ENCODE measurements at regions not wholly inside any gene's neighbourhood (a gene's known extent, or its start where the extent isn't known, plus 50 kb on each side); places are given as distances from the start of the nearest gene placed in this dataset.

GRCh38 chr14:54310151-54310850 is 86.5 kb upstream of the CDKN3 start:
- no peak for DNase-seq (ENCODE audit: low read depth)
- in situ Hi-C loops (cut with HindIII; ENCODE audit: low pct_unique_long_range_greater_than_20kb, low sequenced_read_pairs) = no loop called here

DNA sequence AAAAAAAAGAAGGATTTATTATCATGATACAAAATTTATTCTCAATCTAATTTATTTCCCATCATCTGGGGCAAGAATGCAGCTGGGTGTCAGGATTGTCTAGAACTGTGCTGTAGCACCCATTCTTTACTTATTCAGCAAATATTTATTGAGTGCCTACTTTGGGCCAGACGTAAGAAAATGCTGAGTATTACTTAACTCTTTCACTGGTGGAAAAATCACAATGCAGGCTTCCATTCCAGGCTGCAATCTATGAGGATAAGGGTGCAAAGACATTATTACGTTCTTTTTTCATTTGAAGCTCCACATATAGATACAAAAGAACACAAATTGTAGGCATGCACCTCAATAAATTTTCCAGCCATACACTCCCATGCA is 86.0 kb upstream of the CDKN3 start:
- DNase-seq (ENCODE audit: low read depth) = no peak
- in situ Hi-C loops (cut with HindIII; ENCODE audit: low pct_unique_long_range_greater_than_20kb, low sequenced_read_pairs) = no loop called here

GRCh38 chr14:54312166-54312801 is 84.5 kb upstream of the CDKN3 start:
- in situ Hi-C loops (cut with HindIII; ENCODE audit: low pct_unique_long_range_greater_than_20kb, low sequenced_read_pairs) = no loop called here
- DNase-seq (ENCODE audit: low read depth) = peak; percentile 40

GRCh38 chr14:54314365-54315104 is 82.3 kb upstream of the CDKN3 start:
- DNase-seq (ENCODE audit: low read depth) = no peak
- in situ Hi-C loops (cut with HindIII; ENCODE audit: low pct_unique_long_range_greater_than_20kb, low sequenced_read_pairs) = no loop called here

DNA sequence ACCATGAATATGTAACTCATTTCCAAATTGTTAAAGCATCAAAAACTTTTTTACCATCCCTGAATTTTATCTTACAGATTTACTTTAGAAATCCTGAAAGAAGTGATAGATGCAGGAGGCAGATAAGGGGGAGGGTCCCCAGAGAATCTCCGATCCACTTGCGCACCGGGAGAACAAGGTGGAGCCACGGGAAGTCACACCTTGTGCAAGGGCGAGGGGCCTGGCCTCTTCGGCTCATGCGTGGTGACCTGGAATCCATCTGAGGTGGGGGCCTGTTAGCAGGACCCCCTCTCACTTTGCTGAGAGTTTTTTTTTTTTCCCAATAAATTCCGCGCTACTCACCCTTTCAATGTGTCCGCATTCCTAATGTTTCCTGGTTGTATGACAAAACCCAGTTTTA is 80.2 kb upstream of the CDKN3 start:
- DNase-seq (ENCODE audit: low read depth) = no peak
- in situ Hi-C loops (cut with HindIII; ENCODE audit: low pct_unique_long_range_greater_than_20kb, low sequenced_read_pairs) = no loop called here

DNA sequence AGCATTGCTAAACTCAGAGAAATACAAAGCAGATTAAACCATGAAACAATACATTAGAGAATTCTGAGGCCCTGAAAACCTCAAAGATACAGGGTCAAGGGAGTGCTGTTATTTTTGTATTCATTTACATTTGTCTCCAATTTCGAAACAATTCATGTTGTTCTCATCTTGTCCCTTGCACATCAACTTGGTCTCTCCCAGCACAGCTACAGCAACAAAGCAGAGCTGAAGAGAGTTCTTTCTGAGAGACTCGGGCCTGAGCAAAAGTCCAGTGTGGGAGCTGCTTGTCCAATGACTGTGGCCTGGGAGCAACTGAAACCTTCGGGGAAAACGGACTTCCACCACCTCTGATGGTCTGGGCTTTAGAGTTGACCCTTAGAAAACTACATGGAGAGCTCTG is 79.4 kb upstream of the CDKN3 start:
- no peak for DNase-seq (ENCODE audit: low read depth)
- in situ Hi-C loops (cut with HindIII; ENCODE audit: low pct_unique_long_range_greater_than_20kb, low sequenced_read_pairs) = no loop called here

- no peak for DNase-seq (ENCODE audit: low read depth)
- in situ Hi-C loops (cut with HindIII; ENCODE audit: low pct_unique_long_range_greater_than_20kb, low sequenced_read_pairs) = no loop called here
These were observed 74.6 kb upstream of the CDKN3 start for GRCh38 chr14:54322246-54322645.

DNA sequence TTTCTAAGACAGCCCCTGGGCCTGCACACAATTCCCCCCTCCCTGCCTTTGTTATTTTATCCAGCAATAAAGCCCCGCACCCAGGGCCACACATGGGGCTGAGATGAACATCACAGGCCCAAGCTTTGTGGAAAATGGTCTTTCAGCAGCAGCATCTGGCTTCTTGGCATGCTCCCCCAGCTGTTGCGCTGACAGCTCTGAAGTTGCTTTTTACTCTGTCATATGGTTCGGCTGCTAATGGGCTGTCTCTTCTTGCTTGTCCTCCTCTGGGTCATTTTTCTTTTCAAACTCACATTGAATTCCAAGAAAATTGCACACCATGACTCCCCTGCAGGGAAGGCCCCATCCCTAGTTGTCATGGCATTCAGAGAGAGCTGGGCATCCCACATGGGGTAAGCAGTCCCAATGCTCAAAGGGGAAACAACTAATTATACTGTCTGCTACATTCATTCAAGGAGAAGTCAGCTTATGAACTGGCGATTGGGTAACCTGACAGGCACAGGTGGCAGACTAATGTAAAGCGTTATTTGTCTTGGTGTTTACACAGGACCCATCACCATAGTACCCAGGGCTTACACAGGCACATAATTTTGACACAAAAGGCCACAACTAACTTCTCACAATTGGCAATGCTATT is 74.0 kb upstream of the CDKN3 start:
- no peak for DNase-seq (ENCODE audit: low read depth)
- in situ Hi-C loops (cut with HindIII; ENCODE audit: low pct_unique_long_range_greater_than_20kb, low sequenced_read_pairs) = no loop called here

DNA sequence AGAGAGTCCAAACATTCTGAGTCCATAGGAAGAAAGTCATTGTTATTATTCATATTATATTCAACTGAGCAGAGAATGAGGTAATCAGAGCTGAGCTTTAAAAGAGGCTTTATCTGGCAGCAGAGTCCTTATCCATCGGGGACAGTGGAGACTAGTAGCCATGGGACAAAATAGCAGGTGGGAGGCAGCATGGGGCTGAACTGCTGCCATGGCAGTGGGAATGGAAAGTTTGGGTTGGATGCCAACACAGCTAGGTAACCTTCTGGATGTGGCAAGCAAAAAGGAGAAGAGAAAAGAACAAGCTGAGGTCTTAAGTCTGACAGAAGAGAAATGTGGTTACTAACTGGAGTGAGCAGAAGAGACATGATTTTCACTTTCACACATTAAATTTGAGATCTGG is 71.0 kb upstream of the CDKN3 start:
- no peak for DNase-seq (ENCODE audit: low read depth)
- in situ Hi-C loops (cut with HindIII; ENCODE audit: low pct_unique_long_range_greater_than_20kb, low sequenced_read_pairs) = no loop called here

GRCh38 chr14:54329082-54329695 is 67.6 kb upstream of the CDKN3 start:
- in situ Hi-C loops (cut with HindIII; ENCODE audit: low pct_unique_long_range_greater_than_20kb, low sequenced_read_pairs) = no loop called here
- DNase-seq (ENCODE audit: low read depth) = peak; percentile 33

GRCh38 chr14:54330876-54331275 is 65.9 kb upstream of the CDKN3 start:
- in situ Hi-C loops (cut with HindIII; ENCODE audit: low pct_unique_long_range_greater_than_20kb, low sequenced_read_pairs) = no loop called here
- DNase-seq (ENCODE audit: low read depth) = no peak

DNA sequence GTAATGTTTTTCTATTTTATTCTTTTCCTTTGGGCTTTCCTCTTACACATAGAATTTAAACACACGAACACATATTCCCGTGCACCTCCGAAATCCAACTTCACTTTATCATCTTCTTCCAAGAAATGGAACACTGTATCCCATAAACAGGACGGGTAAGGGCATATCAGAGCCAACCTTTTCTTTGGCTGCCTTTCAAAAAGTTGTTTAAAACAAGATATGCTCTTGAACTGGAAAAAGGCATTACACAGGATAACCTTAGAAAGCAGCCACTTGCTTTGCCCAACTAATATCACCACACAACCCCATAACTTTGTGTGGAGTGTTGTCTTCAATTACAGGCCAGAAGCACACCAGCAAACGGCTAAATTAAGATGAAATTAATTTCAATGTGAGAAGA is 65.3 kb upstream of the CDKN3 start:
- no peak for DNase-seq (ENCODE audit: low read depth)
- in situ Hi-C loops (cut with HindIII; ENCODE audit: low pct_unique_long_range_greater_than_20kb, low sequenced_read_pairs) = no loop called here

- no peak for DNase-seq (ENCODE audit: low read depth)
These were observed 64.3 kb upstream of the CDKN3 start for GRCh38 chr14:54332490-54332889.

GRCh38 chr14:54333511-54333910 is 63.3 kb upstream of the CDKN3 start:
- in situ Hi-C loops (cut with HindIII; ENCODE audit: low pct_unique_long_range_greater_than_20kb, low sequenced_read_pairs) = no loop called here
- DNase-seq (ENCODE audit: low read depth) = no peak

More at GRCh38 chr14:54332490-54332889, 64.3 kb upstream of the CDKN3 start:
- in situ Hi-C loops (cut with HindIII; ENCODE audit: low pct_unique_long_range_greater_than_20kb, low sequenced_read_pairs) = no loop called here

DNA sequence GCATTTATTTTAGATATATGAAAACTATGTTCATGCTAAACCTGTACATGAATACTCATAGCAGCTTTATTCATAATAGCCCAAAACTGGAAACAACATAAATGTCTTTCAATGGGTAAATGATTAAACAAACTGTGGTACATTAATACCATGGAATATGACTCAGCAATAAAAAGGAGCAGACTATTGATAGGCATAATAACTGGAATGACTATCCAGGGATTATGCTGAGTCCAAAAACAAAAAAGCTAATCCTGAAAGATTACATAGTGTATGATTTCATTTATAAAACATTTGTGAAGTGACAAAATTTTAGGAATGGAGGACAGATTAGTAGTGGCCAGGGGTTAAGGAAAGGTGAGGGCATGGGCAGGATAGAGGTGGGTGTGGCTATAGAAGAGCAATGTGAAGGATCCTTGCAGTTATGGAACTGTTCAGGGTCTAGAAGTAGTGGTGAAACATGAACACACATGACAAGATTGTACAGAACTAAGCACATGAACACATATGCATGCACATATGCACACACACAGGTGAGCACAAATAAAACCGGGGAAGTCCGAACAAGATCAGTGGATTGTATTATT is 61.1 kb upstream of the CDKN3 start:
- DNase-seq (ENCODE audit: low read depth) = peak; percentile 28
- in situ Hi-C loops (cut with HindIII; ENCODE audit: low pct_unique_long_range_greater_than_20kb, low sequenced_read_pairs) = no loop called here

- in situ Hi-C loops (cut with HindIII; ENCODE audit: low pct_unique_long_range_greater_than_20kb, low sequenced_read_pairs) = no loop called here
- no peak for DNase-seq (ENCODE audit: low read depth)
These were observed 59.5 kb upstream of the CDKN3 start for GRCh38 chr14:54337314-54337713.

GRCh38 chr14:54338696-54339317 is 58.0 kb upstream of the CDKN3 start:
- in situ Hi-C loops (cut with HindIII; ENCODE audit: low pct_unique_long_range_greater_than_20kb, low sequenced_read_pairs) = no loop called here
- DNase-seq (ENCODE audit: low read depth) = no peak

GRCh38 chr14:54339771-54340170 is 57.0 kb upstream of the CDKN3 start:
- DNase-seq (ENCODE audit: low read depth) = no peak
- in situ Hi-C loops (cut with HindIII; ENCODE audit: low pct_unique_long_range_greater_than_20kb, low sequenced_read_pairs) = no loop called here

All from Caki2 (cell line).